HG03469 (cell line): ENCODE measurements at regions not wholly inside any gene's neighbourhood (a gene's known extent, or its start where the extent isn't known, plus 50 kb on each side); places are given as distances from the start of the nearest gene placed in this dataset.

Experiments used
- ATAC-seq: cut with Tn5 transposase; IDR thresholded peaks from one replicate; pipeline ENCODE4 v1.9.1; 2021; ENCODE audit warnings: mild to moderate bottlenecking, moderate library complexity, moderate number of reproducible peaks; ENCODE audit not compliant: unreplicated experiment

DNA sequence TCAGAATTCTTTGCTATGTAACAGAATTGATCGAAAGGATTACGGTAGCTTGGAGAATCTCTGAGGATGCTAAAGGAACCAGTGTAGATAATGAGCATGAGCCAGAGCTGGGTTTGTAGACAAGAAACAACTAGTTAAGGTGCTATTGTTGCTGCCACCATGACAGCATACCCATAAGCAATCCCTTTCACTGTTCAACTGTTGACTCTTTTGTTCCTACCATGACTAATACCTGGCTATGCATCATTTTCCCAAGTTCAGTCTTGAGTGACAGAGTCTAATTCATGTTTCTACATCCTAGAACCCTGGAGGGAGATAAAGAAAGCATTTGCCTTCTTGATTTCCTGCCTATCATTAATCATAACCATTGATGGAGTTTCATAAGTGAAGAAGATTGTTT, 600.3 kb downstream of the OTOL1 start:
- ATAC-seq: no peak

GRCh38 chr3:162103808-162104207, 607.2 kb downstream of the OTOL1 start:
- ATAC-seq: no peak

GRCh38 chr3:162111861-162112260, 615.3 kb downstream of the OTOL1 start:
- no peak for ATAC-seq

DNA sequence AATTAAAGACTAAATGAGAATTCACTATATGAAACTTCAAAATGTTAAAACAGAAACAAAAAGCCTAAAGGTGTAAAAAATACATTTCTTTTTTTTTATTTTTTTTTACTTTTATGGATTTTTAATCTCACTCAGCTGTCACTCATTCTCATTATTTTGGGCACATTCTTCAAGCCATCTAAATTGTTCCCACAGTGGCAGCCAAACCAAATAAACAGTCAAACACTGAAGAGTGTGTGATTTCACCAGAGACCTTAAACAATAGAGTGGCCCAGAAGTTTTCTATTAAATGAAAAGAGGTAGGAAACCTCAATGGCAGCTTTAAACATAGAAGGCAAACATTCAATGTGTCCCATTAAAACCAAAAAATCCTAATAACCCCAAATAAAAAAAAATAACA, 616.1 kb downstream of the OTOL1 start:
- no peak for ATAC-seq

DNA sequence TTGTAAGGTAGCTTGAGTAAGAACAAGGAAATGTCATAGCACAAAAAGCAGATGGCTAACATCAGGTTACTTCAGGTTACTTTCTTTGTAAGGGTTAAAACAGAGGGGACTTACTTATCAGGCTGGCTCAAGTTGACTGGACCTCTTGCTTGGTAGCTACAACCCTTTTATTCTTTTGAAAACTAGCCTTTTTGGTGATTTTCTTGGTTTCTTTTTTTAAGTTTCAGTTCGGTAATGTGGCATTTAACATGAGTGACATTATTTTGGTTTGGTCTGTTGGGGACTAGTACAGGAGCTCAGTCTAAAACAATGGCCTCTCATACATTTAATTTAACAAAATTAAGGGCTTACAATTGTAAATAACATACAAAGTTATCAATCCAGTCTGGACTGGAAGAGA, 621.4 kb downstream of the OTOL1 start:
- no peak for ATAC-seq

GRCh38 chr3:162119651-162120050, 623.0 kb downstream of the OTOL1 start:
- ATAC-seq: no peak

GRCh38 chr3:162122405-162122804, 625.8 kb downstream of the OTOL1 start:
- no peak for ATAC-seq

- ATAC-seq: no peak
Measured at GRCh38 chr3:162125790-162126189, 629.2 kb downstream of the OTOL1 start.

DNA sequence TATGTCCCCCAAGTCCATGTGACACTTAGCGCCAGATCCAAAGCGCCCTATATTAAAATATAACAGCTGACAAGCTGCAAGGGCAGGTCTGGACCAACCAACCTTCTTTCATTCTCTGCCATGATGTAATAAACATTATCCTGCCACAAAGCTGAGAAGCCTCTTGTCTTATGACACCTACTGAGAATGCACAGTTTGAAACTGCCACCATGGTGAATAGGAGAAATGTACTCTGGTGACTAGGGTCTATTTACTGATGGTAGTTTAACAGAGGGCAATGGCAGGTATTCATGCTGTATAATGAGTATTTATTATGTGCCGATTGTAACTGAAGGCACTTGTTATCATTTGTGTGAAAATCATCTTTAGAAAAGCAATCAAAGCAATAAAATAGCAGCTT, 634.0 kb downstream of the OTOL1 start:
- no peak for ATAC-seq

DNA sequence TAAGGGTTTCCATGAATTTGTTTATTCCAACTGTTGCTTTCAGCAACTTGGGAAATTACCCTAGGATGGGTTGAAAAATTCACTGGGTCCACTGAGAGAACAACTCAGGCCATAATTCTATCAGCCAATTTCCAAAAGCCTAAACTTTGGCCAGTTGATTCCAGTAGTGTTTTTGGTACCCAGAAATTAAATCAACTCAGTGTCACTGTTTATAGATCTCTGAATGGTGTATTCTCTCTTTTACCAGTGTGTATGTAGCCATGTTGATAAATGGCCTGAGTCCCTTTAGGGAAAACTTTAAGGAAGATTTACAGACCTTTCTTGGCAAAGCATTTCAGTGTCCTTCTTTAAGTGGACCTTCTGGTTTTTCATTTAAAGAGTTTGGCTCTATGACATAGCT, 636.4 kb downstream of the OTOL1 start:
- no peak for ATAC-seq

- no peak for ATAC-seq
Measured at GRCh38 chr3:162134571-162134970, 638.0 kb downstream of the OTOL1 start.

- no peak for ATAC-seq
Measured at GRCh38 chr3:162136136-162136535, 639.5 kb downstream of the OTOL1 start.

- ATAC-seq: no peak
Measured at GRCh38 chr3:162138509-162138908, 641.9 kb downstream of the OTOL1 start.

GRCh38 chr3:162139841-162140240, 643.2 kb downstream of the OTOL1 start:
- no peak for ATAC-seq

- ATAC-seq: no peak
Measured at GRCh38 chr3:162141272-162141791, 644.7 kb downstream of the OTOL1 start.

- no peak for ATAC-seq
Measured at GRCh38 chr3:162142511-162142910, 645.9 kb downstream of the OTOL1 start.

- no peak for ATAC-seq
Measured at GRCh38 chr3:162143180-162143579, 646.6 kb downstream of the OTOL1 start.

DNA sequence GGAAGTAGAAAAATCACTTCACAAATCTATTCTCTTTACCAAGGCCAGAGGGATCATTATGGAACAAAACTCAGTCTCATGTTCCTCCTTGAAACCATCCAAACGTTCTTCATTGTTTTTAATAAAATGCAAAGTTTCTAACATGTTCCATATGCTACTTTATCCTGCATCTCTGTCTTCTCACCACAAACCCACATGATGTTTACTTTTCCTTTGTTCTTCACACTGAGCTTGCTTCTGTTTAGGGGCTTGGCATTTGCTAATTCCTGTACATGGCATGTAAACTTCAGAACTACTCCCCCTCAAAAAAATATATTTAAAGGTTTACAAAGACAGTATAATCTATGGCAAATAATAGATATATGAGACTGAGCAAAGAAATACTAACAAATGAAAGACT, 651.4 kb downstream of the OTOL1 start:
- no peak for ATAC-seq

- ATAC-seq: no peak
Measured at GRCh38 chr3:162150790-162151189, 654.2 kb downstream of the OTOL1 start.

DNA sequence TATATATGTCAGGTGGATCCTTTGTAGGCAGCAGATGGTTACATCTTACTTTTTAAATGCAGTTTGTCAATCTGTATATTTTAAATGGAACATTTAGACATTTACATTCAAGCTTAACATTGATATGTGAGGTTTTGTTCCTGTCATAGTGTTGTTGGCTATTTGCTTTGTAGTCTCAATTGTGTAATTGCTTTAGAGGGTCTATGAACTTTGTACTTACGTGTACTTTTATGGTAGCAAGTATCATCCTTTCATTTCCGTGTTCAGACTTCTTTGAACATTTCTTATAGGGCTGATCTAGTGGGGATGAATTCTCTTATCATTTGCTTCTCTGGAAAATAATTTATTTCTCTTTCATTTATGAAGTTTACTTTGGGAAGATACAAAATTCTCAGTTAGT, 656.0 kb downstream of the OTOL1 start:
- no peak for ATAC-seq

GRCh38 chr3:162161595-162161994, 665.0 kb downstream of the OTOL1 start:
- no peak for ATAC-seq

- ATAC-seq: no peak
Measured at GRCh38 chr3:162165346-162165745, 668.7 kb downstream of the OTOL1 start.

DNA sequence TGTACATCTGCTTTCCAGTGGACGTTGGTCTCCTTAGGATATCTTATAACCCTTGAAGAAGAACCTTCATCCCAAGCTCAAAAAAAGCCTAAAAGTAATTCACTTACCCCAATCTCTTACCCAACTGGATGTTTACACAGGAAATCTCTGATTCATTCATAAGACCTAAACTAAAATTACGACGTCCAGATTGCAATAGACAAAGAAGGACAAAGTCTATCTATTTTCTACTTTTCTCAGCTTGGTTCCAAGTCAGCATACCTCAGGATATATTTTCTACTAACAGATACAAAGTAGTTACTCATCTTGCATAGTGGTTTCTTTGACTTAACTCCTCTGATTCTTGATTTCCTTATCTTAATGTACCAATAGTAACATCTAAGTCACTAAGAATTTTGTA, 669.9 kb downstream of the OTOL1 start:
- no peak for ATAC-seq

DNA sequence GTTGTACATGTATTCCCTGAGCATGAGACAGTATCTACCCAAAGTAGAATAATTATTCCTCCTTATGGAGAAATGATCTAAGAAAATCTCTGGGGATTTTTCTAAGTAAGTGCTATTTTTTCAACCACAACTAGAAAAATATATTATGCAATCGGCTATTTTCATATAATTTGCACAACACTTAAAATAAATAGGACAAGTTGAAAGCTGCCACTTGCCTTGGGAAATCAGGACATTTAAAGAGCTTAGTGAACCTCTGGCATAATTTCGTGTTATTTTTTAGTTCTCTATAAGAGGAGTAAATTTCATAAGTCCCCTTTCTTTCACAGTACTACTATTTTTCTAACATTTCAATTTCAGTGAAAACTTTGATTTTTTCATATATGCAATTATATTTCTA, 672.1 kb downstream of the OTOL1 start:
- no peak for ATAC-seq
